Gastroesophageal sphincter (tissue), 4 donors: ENCODE measurements at regions not wholly inside any gene's neighbourhood (a gene's known extent, or its start where the extent isn't known, plus 50 kb on each side); places are given as distances from the start of the nearest gene placed in this dataset.

Experiments used
- ATAC-seq: fragments of 150-250 bp; one replicate; pipeline ENCODE4 v1.9.1; 2016; ENCODE audit warnings: mild to moderate bottlenecking, moderate library complexity
- H3K27ac ChIP-seq, 4 donors: fragments of 200-600 bp; sonication (generic) in 3 of 4; 1 replicate in 3 of 4; 2 replicates in 1 of 4; pipeline ENCODE4 v1.5.1; 2016 to 2019
- H3K27me3 ChIP-seq: fragments of 200-600 bp; sonication (generic); one replicate; pipeline ENCODE4 v1.5.1; 2019
- H3K36me3 ChIP-seq, 2 donors: fragments of 200-600 bp; sonication (generic); one replicate each; pipeline ENCODE4 v1.5.1; 2019; ENCODE audit warnings: control low read depth in 1 of 2
- H3K4me1 ChIP-seq, 3 donors: fragments of 200-600 bp; sonication (generic); 1 replicate in 2 of 3; 2 replicates in 1 of 3; pipeline ENCODE4 v1.5.1; 2016 to 2019; ENCODE audit warnings: control low read depth in 2 of 3
- H3K4me3 ChIP-seq, 2 donors: fragments of 200-600 bp; sonication (generic); one replicate each; pipeline ENCODE4 v1.5.1; 2019; ENCODE audit warnings: mild to moderate bottlenecking in 1 of 2, moderate library complexity in 1 of 2
- H3K9me3 ChIP-seq, 3 donors: fragments of 200-600 bp; sonication (generic); one replicate each; pipeline ENCODE4 v1.5.1; 2017 to 2019; ENCODE audit warnings: control low read depth in 2 of 3
- EP300 ChIP-seq: sonication (generic); formaldehyde crosslinking; IDR thresholded peaks from one replicate; pipeline ENCODE4 v1.6.1; 2017; ENCODE audit warnings: antibody characterized with exemption, mild to moderate bottlenecking
- POLR2A ChIP-seq, 2 donors: fragments of 450-650 bp; IDR thresholded peaks; one replicate each; pipeline ENCODE4 v1.6.1; 2017; ENCODE audit warnings: antibody characterized with exemption in 2 of 2, mild to moderate bottlenecking in 2 of 2, moderate library complexity in 1 of 2
- POLR2AphosphoS5 ChIP-seq: sonication (generic); formaldehyde crosslinking; IDR thresholded peaks from one replicate; pipeline ENCODE4 v1.6.1; 2017; ENCODE audit warnings: antibody characterized with exemption
- WGBS, 2 donors: methylation state at CpG; one replicate each; pipeline ENCODE4 v1.1.5; 2018; ENCODE audit warnings: low coverage in 1 of 2; 5-methylcytosine and 5-hydroxymethylcytosine counted together
- TF ChIP-seq, protein P1 (sequence below), 4 experiments: fragments of 200-600 bp in 2 of 4; fragments of 450-650 bp in 2 of 4; sonication (generic) in 1 of 4; IDR thresholded peaks; one replicate each; pipeline ENCODE4 v1.5.1; 2017 to 2019; ENCODE audit warnings: antibody characterized with exemption in 4 of 4, mild to moderate bottlenecking in 2 of 4, moderate library complexity in 2 of 4

DNA sequence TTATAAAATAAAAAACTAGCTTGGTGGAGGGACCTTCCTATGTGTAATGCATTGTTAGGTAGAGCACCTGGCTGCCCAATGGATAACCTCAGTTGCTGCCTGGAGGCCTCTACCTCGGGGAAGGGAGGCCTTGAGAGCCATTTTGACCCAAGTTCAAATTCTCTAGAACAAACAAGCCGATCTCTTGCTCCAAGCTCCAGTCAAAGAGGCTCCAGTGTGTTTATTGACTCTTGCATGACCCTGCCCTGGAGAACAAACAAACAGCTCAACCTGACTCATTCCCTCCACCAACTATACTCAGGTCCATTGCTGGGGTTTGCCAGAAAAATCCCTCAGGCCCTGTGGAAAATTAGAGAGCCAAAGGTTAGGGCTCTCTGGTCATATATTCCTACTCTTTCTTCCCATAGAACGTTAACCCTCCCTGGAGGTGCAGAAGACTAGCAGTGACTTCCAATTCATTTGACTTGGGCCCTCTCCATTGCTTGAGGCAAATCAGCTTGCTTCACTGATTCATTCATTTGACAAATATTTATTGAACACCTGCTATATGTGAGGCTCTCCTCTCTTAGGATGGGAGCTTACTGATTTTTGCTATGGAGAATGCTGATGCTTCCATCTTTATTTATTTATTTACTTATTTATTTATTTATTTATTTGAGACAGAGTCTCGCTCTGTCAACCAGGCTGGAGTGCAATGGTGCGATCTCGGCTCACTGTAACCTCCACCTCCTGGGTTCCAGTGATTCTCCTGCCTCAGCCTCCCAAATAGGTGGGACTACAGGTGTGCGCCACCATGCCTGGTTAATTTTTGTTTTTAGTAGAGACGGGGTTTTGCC, 73.7 kb upstream of the CISTR start:
- TF ChIP-seq, protein P1, sequence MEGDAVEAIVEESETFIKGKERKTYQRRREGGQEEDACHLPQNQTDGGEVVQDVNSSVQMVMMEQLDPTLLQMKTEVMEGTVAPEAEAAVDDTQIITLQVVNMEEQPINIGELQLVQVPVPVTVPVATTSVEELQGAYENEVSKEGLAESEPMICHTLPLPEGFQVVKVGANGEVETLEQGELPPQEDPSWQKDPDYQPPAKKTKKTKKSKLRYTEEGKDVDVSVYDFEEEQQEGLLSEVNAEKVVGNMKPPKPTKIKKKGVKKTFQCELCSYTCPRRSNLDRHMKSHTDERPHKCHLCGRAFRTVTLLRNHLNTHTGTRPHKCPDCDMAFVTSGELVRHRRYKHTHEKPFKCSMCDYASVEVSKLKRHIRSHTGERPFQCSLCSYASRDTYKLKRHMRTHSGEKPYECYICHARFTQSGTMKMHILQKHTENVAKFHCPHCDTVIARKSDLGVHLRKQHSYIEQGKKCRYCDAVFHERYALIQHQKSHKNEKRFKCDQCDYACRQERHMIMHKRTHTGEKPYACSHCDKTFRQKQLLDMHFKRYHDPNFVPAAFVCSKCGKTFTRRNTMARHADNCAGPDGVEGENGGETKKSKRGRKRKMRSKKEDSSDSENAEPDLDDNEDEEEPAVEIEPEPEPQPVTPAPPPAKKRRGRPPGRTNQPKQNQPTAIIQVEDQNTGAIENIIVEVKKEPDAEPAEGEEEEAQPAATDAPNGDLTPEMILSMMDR (IDR thresholded peaks at IDR 0.05) = no peak
- no peak for TF ChIP-seq POLR2A (IDR thresholded peaks at IDR 0.05)
- TF ChIP-seq EP300 = no peak
- no peak for TF ChIP-seq POLR2AphosphoS5
- H3K4me3 ChIP-seq = no peak overlapping the region
- H3K27ac ChIP-seq = no peak overlapping the region
- H3K27me3 ChIP-seq = peaks cover 38% of the 10 kb centered on the region
- WGBS, 2 donors = 41 to 93% methylated on average over 2 to 5 of the region's 8 CpGs
- H3K4me1 ChIP-seq = no peaks in the 10 kb centered on the region
- H3K9me3 ChIP-seq = no peaks in the 10 kb centered on the region
- H3K36me3 ChIP-seq = no peaks in the 10 kb centered on the region
- ATAC-seq = no peak

DNA sequence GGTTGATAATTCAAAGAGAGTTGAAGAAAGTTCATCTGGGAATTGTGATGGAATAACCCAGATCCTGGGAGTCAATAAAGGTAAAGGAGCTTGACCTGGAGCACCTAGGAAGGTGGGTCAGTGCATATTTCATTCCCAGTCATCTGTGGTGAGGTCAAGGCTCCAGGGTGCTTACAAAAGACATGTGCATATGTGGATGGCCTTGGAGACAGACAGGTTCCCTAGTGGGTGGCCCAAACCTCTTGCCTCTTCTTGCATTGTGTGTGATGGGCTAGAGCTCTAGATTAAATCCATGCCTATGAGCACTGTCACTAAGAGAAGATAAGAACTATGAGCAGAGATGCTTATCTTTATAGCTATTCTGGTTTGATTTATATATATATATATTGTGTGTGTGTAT, 75.5 kb upstream of the CISTR start:
- no peak overlapping the region for H3K4me3 ChIP-seq
- no peaks in the 10 kb centered on the region for H3K9me3 ChIP-seq
- no peak for TF ChIP-seq POLR2AphosphoS5
- TF ChIP-seq EP300 = no peak
- TF ChIP-seq, protein P1 (IDR thresholded peaks at IDR 0.05) = no peak
- TF ChIP-seq POLR2A (IDR thresholded peaks at IDR 0.05) = no peak
- H3K36me3 ChIP-seq = no peaks in the 10 kb centered on the region
- H3K27me3 ChIP-seq = peaks cover 36% of the 10 kb centered on the region
- no peaks in the 10 kb centered on the region for H3K4me1 ChIP-seq
- no peak overlapping the region for H3K27ac ChIP-seq
- ATAC-seq = no peak

DNA sequence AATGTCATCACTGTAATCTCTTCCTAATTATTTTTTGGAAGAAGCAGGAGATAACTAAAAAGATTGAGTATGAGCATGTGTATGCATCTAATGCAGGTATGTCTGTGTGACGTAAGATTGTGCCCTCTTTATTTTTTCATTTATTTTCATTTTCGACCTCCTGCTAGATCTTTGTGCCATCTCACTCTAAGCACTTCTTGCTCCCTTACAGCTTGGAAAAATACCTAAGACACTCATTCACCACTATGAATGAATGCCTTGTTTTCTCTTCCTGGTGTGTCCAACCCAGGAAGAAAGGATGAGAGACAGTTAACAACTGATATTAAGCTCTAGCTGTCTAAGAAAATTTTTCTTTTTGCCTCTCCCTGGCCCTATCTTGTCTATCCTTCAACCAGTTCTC, 76.8 kb upstream of the CISTR start:
- WGBS, 2 donors = 50 to 81% methylated on average over 2 of the region's 2 CpGs

DNA sequence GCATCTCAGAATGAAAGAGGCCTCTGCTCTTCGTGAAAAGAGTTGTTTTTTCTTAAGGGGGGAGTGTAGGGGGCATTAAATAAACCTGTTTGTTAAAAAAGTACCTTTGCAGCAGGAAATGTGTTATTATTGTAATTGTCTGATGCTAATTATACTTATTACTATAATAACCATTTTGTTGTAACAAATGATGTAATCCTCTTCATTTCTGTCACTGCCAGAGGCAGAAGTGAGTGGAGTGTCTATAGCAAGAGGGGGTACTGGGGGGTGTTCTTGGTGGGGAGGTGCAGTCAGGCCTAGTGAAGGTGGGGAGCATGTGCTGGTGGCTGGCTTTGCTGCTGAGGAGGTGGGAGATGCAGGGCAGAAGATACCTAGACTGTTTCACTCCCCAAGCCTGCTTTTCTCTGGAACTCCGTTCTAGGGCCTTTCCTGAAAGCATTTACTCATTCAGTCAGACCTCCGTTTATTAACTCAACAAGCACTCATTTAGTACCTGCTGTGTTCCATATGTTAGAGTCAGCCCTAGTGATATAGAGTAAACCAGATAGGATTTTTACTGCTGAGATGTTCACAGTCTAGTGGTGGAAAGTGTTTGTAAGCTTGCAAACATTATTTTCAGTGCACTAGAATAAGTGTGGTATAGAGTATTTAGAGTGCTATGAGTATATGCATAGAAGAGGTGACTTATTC, 77.5 kb upstream of the CISTR start:
- Histone ChIP-seq H3K4me1 (no peaks in the 10 kb centered on the region), H3K27ac (no peak overlapping the region), H3K9me3 (no peaks in the 10 kb centered on the region), H3K36me3 (no peaks in the 10 kb centered on the region), H3K27me3 (peaks cover 38% of the 10 kb centered on the region), H3K4me3 (no peak overlapping the region)
- 34 to 40% methylated on average over 1 to 3 of the region's 3 CpGs for WGBS, 2 donors
- no peak for ATAC-seq
- TF ChIP-seq, protein P1 (IDR thresholded peaks at IDR 0.05) = no peak
- no peak for TF ChIP-seq POLR2AphosphoS5
- no peak for TF ChIP-seq EP300
- no peak for TF ChIP-seq POLR2A (IDR thresholded peaks at IDR 0.05)

More for the DNA sequence above, 76.8 kb upstream of the CISTR start:
- Histone ChIP-seq H3K4me3 (no peak overlapping the region), H3K27me3 (peaks cover 36% of the 10 kb centered on the region), H3K4me1 (no peaks in the 10 kb centered on the region), H3K27ac (no peak overlapping the region), H3K9me3 (no peaks in the 10 kb centered on the region), H3K36me3 (no peaks in the 10 kb centered on the region)
- no peak for ATAC-seq
- TF ChIP-seq POLR2AphosphoS5 (no peak), EP300 (no peak), POLR2A (IDR thresholded peaks at IDR 0.05) (no peak)
- TF ChIP-seq, protein P1 (IDR thresholded peaks at IDR 0.05) = no peak

DNA sequence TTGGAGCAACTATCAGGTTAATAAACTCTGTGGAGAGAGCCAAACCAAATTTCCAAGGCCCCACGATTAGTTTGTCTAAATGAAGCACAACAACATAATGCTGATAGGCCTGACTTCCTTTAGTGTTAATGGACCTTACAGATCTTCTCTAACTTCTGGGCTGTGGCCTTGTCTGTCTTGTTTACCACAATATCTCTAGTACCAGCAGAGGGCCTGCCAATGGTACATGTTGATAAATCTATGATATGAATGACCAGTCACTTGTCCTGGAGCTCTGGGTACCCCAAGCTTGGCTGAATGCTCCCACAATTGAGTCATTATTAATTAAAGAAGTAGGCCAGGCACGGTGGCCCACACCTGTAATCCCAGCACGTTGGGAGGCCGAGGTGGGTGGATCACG, 78.9 kb upstream of the CISTR start:
- no peaks in the 10 kb centered on the region for H3K4me1 ChIP-seq
- H3K36me3 ChIP-seq = no peaks in the 10 kb centered on the region
- no peak overlapping the region for H3K27ac ChIP-seq
- peaks cover 39% of the 10 kb centered on the region for H3K27me3 ChIP-seq
- 43 to 75% methylated on average over 1 to 4 of the region's 5 CpGs for WGBS, 2 donors
- no peak overlapping the region for H3K4me3 ChIP-seq
- no peaks in the 10 kb centered on the region for H3K9me3 ChIP-seq
- no peak for ATAC-seq
- TF ChIP-seq EP300 = no peak
- no peak for TF ChIP-seq POLR2AphosphoS5
- TF ChIP-seq, protein P1 (IDR thresholded peaks at IDR 0.05) = no peak
- no peak for TF ChIP-seq POLR2A (IDR thresholded peaks at IDR 0.05)
